Sigmoid colon (tissue), 4 donors: ENCODE measurements at regions not wholly inside any gene's neighbourhood (a gene's known extent, or its start where the extent isn't known, plus 50 kb on each side); places are given as distances from the start of the nearest gene placed in this dataset.

Experiments used
- EP300 ChIP-seq, 4 donors: sonication (generic); formaldehyde crosslinking; IDR thresholded peaks; one replicate each; pipeline ENCODE4 v1.6.1; 2017; ENCODE audit warnings: antibody characterized with exemption in 4 of 4
- POLR2A ChIP-seq, 2 donors: fragments of 450-650 bp; IDR thresholded peaks; one replicate each; pipeline ENCODE4 v1.6.1; 2016; ENCODE audit warnings: antibody characterized with exemption in 2 of 2, mild to moderate bottlenecking in 2 of 2, moderate library complexity in 2 of 2
- POLR2AphosphoS5 ChIP-seq, 4 donors: sonication (generic); formaldehyde crosslinking; IDR thresholded peaks; one replicate each; pipeline ENCODE4 v1.6.1; 2017; ENCODE audit warnings: antibody characterized with exemption in 4 of 4
- TF ChIP-seq, protein P1 (sequence below), 4 experiments: fragments of 450-650 bp in 3 of 4; fragments of 200-600 bp in 1 of 4; IDR thresholded peaks; one replicate each; pipeline ENCODE4 v1.5.1; 2016 to 2019; ENCODE audit warnings: antibody characterized with exemption in 4 of 4, mild to moderate bottlenecking in 3 of 4, moderate library complexity in 2 of 4

DNA sequence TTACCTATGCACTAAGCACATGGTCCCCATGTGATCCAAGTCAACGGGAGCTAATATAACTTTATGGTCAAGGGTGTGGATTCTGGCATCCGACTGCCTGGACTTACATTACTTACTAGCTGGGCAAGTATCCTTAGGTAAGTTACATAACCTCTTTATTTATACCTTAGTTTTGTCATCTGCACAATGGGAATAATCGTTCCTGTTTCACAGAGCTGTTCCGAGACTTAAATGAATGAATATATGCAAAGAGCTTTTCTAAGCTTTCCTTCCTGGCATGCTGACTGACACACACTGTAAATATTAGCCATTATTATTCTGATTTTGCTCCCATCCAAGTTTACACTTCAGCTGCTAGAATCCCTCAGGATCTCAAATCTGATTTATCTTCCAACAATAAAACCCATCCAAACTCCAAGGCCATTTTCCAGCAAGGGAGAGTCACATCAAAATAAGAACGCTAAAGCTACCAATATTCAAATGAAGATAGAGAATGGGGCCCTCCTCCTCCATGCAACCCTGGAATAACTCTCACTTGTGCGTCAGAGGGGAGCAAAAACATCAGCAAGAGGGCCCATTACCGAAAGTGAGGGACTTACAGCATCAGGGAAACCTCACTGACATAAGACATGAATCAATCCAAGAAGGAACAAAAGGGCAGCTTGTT lies 115.6 kb upstream of the KAZN start:
- TF ChIP-seq POLR2A (IDR thresholded peaks at IDR 0.05), result no peak
- TF ChIP-seq, protein P1, sequence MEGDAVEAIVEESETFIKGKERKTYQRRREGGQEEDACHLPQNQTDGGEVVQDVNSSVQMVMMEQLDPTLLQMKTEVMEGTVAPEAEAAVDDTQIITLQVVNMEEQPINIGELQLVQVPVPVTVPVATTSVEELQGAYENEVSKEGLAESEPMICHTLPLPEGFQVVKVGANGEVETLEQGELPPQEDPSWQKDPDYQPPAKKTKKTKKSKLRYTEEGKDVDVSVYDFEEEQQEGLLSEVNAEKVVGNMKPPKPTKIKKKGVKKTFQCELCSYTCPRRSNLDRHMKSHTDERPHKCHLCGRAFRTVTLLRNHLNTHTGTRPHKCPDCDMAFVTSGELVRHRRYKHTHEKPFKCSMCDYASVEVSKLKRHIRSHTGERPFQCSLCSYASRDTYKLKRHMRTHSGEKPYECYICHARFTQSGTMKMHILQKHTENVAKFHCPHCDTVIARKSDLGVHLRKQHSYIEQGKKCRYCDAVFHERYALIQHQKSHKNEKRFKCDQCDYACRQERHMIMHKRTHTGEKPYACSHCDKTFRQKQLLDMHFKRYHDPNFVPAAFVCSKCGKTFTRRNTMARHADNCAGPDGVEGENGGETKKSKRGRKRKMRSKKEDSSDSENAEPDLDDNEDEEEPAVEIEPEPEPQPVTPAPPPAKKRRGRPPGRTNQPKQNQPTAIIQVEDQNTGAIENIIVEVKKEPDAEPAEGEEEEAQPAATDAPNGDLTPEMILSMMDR (IDR thresholded peaks at IDR 0.05), result no peak
- no peak for TF ChIP-seq POLR2AphosphoS5 (IDR thresholded peaks at IDR 0.05)
- TF ChIP-seq EP300 (IDR thresholded peaks at IDR 0.05), result no peak
